ENCODE measurements at regions not wholly inside any gene's neighbourhood (a gene's known extent, or its start where the extent isn't known, plus 50 kb on each side); places are given as distances from the start of the nearest gene placed in this dataset.
A peak's percentile ranks its signal among the peaks of the same experiment; 100 is the strongest.

DNA sequence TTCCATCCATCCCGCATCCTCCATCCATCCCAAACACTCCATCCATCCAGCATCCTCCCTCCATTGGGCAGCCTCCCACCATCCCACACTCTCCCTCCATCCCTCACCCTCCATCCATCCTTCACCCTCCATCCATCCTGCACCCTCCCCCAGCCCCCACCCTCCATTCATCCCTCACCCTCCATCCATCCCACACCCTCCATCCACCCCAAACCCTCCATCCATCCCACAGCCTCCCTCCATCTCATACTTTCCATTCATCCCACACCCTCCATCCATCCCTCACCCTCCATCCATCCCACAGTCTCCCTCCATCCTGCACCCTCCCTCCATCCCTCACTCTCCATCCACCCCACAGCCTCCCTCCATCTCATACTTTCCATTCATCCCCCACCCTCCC lies 60.4 kb downstream of the FOXI2 start:
- Histone ChIP-seq H3K9me3 (ENCODE audit: control insufficient read depth in 2 of 3, insufficient read depth in 1 of 3, low read length in 3 of 3) (no peaks in the 10 kb centered on the region), H3K36me3 (ENCODE audit: control insufficient read depth in 2 of 3, insufficient read depth in 3 of 3, low read length in 3 of 3) (no peaks in the 10 kb centered on the region), H3K9ac (ENCODE audit: low read length in 3 of 3) (no peak overlapping the region), H3K27me3 (ENCODE audit: control insufficient read depth, insufficient read depth, low read length) (no peaks in the 10 kb centered on the region), H3K4me3 (ENCODE audit: low read length in 3 of 3) (no peak overlapping the region), H3K4me1 (ENCODE audit: control insufficient read depth in 2 of 3, insufficient read depth in 2 of 3, low read depth in 1 of 3, low read length in 3 of 3) (peaks cover 0 to 5% (median 0%) of the 10 kb centered on the region in 3 donors), H3K27ac (ENCODE audit: low read depth in 2 of 2, low read length in 2 of 2) (no peak overlapping the region)
- TF ChIP-seq, protein P1, sequence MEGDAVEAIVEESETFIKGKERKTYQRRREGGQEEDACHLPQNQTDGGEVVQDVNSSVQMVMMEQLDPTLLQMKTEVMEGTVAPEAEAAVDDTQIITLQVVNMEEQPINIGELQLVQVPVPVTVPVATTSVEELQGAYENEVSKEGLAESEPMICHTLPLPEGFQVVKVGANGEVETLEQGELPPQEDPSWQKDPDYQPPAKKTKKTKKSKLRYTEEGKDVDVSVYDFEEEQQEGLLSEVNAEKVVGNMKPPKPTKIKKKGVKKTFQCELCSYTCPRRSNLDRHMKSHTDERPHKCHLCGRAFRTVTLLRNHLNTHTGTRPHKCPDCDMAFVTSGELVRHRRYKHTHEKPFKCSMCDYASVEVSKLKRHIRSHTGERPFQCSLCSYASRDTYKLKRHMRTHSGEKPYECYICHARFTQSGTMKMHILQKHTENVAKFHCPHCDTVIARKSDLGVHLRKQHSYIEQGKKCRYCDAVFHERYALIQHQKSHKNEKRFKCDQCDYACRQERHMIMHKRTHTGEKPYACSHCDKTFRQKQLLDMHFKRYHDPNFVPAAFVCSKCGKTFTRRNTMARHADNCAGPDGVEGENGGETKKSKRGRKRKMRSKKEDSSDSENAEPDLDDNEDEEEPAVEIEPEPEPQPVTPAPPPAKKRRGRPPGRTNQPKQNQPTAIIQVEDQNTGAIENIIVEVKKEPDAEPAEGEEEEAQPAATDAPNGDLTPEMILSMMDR (IDR thresholded peaks at IDR 0.05; ENCODE audit: borderline replicate concordance, extremely low read depth, insufficient read depth), result no peak
- intact Hi-C loops (cut with DNase I), result no loop called here
- DNase-seq, result peak in 1 of 5 donors; percentile 61
- no peak for FAIRE-seq

DNA sequence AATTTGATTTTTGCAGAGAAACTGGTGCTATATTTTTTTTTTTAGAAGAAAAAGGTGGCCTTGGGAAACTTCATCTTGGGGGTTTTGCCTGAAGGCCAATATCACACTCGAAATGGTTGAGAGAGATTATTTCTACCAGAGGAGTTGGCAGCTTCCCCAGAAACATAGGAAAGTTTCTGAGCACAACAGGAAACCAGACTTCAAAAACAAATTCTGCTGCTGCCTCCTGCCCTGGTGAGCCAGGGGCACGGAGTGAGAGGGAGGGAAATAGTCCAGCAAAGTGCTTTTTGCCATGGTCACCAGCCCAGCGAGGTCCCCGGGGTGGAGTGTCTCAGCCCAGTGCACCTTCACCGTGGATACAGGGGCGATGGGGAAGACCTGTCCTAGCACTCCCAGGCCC lies 61.1 kb downstream of the FOXI2 start:
- no peak for FAIRE-seq
- H3K4me3 ChIP-seq (ENCODE audit: low read length in 3 of 3), result no peak overlapping the region
- no peaks in the 10 kb centered on the region for H3K27me3 ChIP-seq (ENCODE audit: control insufficient read depth, insufficient read depth, low read length)
- H3K9ac ChIP-seq (ENCODE audit: low read length in 3 of 3), result no peak overlapping the region
- no peaks in the 10 kb centered on the region for H3K36me3 ChIP-seq (ENCODE audit: control insufficient read depth in 2 of 3, insufficient read depth in 3 of 3, low read length in 3 of 3)
- H3K4me1 ChIP-seq (ENCODE audit: control insufficient read depth in 2 of 3, insufficient read depth in 2 of 3, low read depth in 1 of 3, low read length in 3 of 3), result peaks cover 0 to 5% (median 0%) of the 10 kb centered on the region in 3 donors
- DNase-seq, result peak in 1 of 5 donors; percentile 27
- no peaks in the 10 kb centered on the region for H3K9me3 ChIP-seq (ENCODE audit: control insufficient read depth in 2 of 3, insufficient read depth in 1 of 3, low read length in 3 of 3)
- TF ChIP-seq, protein P1 (IDR thresholded peaks at IDR 0.05; ENCODE audit: borderline replicate concordance, extremely low read depth, insufficient read depth), result no peak
- H3K27ac ChIP-seq (ENCODE audit: low read depth in 2 of 2, low read length in 2 of 2), result no peak overlapping the region
- intact Hi-C loops (cut with DNase I), result no loop called here

DNA sequence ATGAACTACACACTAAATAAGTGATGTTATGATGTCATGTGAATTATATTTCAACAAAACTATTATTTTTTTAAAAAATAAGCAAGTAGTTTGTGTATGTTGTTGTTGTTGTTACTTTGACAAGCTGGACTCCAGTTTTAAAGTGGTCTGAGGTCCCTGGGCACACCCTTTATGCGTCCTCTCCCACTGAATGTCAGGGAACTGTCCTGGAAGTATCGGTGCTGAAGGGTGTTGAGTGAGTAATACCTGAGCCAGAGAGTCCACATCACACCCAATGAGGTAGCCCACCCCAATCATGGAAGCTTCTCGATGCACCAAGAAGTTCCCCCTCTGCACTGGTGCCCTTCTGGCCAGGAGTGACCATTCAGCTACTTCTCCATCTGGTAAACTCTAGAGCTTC lies 64.3 kb downstream of the FOXI2 start:
- peaks cover 0 to 5% (median 0%) of the 10 kb centered on the region in 3 donors for H3K4me1 ChIP-seq (ENCODE audit: control insufficient read depth in 2 of 3, insufficient read depth in 2 of 3, low read depth in 1 of 3, low read length in 3 of 3)
- no peak for FAIRE-seq
- TF ChIP-seq, protein P1 (IDR thresholded peaks at IDR 0.05; ENCODE audit: borderline replicate concordance, extremely low read depth, insufficient read depth), result no peak
- H3K27me3 ChIP-seq (ENCODE audit: control insufficient read depth, insufficient read depth, low read length), result no peaks in the 10 kb centered on the region
- no peak overlapping the region for H3K27ac ChIP-seq (ENCODE audit: low read depth in 2 of 2, low read length in 2 of 2)
- intact Hi-C loops (cut with DNase I), result no loop called here
- H3K9me3 ChIP-seq (ENCODE audit: control insufficient read depth in 2 of 3, insufficient read depth in 1 of 3, low read length in 3 of 3), result no peaks in the 10 kb centered on the region
- no peak overlapping the region for H3K4me3 ChIP-seq (ENCODE audit: low read length in 3 of 3)
- peak in 1 of 5 donors; percentile 26 for DNase-seq
- H3K9ac ChIP-seq (ENCODE audit: low read length in 3 of 3), result no peak overlapping the region
- H3K36me3 ChIP-seq (ENCODE audit: control insufficient read depth in 2 of 3, insufficient read depth in 3 of 3, low read length in 3 of 3), result no peaks in the 10 kb centered on the region

DNA sequence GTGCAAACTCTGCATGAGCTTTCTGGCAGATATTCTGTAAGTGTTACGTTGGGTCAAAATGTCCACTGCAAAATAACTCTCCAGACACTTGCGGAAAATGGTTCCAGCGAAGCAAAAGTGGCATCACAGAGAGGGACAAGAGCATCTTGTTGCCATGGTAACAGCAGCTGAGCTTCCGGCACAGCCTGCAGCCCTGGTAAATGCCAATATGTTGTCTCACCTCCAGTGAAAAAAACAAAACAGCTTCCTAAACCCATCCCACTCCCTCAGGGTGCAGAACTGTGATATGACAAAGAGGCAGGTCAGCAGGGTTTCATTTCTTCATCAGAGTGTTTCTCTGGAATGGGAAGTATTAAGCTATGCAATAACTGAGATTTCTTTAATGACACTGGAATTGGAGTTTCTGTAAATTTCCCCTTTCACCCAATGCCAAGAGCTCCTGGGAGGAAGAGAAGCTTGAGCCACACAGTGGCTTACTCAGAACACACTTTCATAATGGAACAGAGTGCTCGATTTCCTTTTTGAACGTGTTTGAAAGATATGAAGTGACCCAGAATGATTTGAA lies 65.6 kb downstream of the FOXI2 start:
- TF ChIP-seq, protein P1 (IDR thresholded peaks at IDR 0.05; ENCODE audit: borderline replicate concordance, extremely low read depth, insufficient read depth), result no peak
- FAIRE-seq, result no peak
- intact Hi-C loops (cut with DNase I), result no loop called here

More for the DNA sequence above, 65.6 kb downstream of the FOXI2 start:
- H3K9me3 ChIP-seq (ENCODE audit: control insufficient read depth in 2 of 3, insufficient read depth in 1 of 3, low read length in 3 of 3), result no peaks in the 10 kb centered on the region
- H3K36me3 ChIP-seq (ENCODE audit: control insufficient read depth in 2 of 3, insufficient read depth in 3 of 3, low read length in 3 of 3), result no peaks in the 10 kb centered on the region
- H3K4me1 ChIP-seq (ENCODE audit: control insufficient read depth in 2 of 3, insufficient read depth in 2 of 3, low read depth in 1 of 3, low read length in 3 of 3), result peaks cover 0 to 5% (median 0%) of the 10 kb centered on the region in 3 donors
- no peak overlapping the region for H3K9ac ChIP-seq (ENCODE audit: low read length in 3 of 3)
- DNase-seq, result no peak
- no peak overlapping the region for H3K27ac ChIP-seq (ENCODE audit: low read depth in 2 of 2, low read length in 2 of 2)
- no peak overlapping the region for H3K4me3 ChIP-seq (ENCODE audit: low read length in 3 of 3)
- no peaks in the 10 kb centered on the region for H3K27me3 ChIP-seq (ENCODE audit: control insufficient read depth, insufficient read depth, low read length)

All from kidney (tissue), 13 donors.